Thymus (tissue), 11 donors: ENCODE measurements at regions not wholly inside any gene's neighbourhood (a gene's known extent, or its start where the extent isn't known, plus 50 kb on each side); places are given as distances from the start of the nearest gene placed in this dataset.

Experiments used
- DNase-seq, 9 donors: peaks; one replicate each; pipeline ENCODE4 v3.0.0-alpha.2; 2013; ENCODE audit warnings: low spot score in 9 of 9, low read depth in 6 of 9, missing footprints in 1 of 9
- H3K27ac ChIP-seq, 2 donors: one replicate each; pipeline ENCODE4 v1.5.1; 2013; ENCODE audit warnings: control low read depth in 1 of 2, low read depth in 1 of 2, low read length in 1 of 2, mild to moderate bottlenecking in 1 of 2, moderate library complexity in 1 of 2
- H3K27me3 ChIP-seq, 2 donors: one replicate each; pipeline ENCODE4 v1.5.1; 2013; ENCODE audit warnings: low read length in 1 of 2; ENCODE audit not compliant: control insufficient read depth in 2 of 2, insufficient read depth in 1 of 2
- H3K36me3 ChIP-seq, 2 donors: one replicate each; pipeline ENCODE4 v1.5.1; 2013; ENCODE audit warnings: low read length in 1 of 2, mild to moderate bottlenecking in 1 of 2, moderate library complexity in 1 of 2; ENCODE audit not compliant: control insufficient read depth in 2 of 2, insufficient read depth in 2 of 2
- H3K4me1 ChIP-seq, 2 donors: one replicate each; pipeline ENCODE4 v1.5.1; 2013; ENCODE audit warnings: low read length in 2 of 2; ENCODE audit not compliant: control insufficient read depth in 2 of 2, insufficient read depth in 2 of 2
- H3K4me3 ChIP-seq, 2 donors: one replicate each; pipeline ENCODE4 v1.5.1; 2013; ENCODE audit warnings: low read length in 2 of 2, control low read depth in 1 of 2, mild to moderate bottlenecking in 1 of 2
- H3K9me3 ChIP-seq, 2 donors: one replicate each; pipeline ENCODE4 v1.5.1; 2013; ENCODE audit warnings: low read length in 1 of 2, mild to moderate bottlenecking in 1 of 2; ENCODE audit not compliant: control insufficient read depth in 2 of 2, insufficient read depth in 1 of 2
- WGBS: extraction: QIAGEN DNeasy Blood & Tissue Kit; methylation state at CpG from one replicate; pipeline ENCODE4 v1.1.7; 2013; 5-methylcytosine and 5-hydroxymethylcytosine counted together
- donor health status: healthy.

DNA sequence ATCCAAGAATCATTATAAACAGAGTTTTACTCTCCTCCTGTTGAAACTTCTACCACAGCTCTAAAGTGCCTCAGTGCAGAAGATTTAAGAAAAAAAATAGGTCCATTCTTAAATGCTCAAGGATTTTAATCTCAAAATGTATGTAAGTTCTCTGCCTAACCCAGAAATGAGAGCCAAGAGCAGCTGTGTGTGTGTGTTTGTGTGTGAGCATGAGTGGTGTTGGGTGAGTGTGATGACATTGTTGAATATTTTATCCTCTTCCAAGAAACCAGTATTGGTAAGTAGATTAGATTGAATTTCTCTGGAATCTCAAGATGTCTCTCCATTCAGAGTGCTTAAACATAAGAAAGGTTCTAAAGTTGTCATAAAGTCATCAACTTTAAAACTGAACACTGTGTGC is 363.6 kb upstream of the NFE2L3 start:
- no peak overlapping the region for H3K27ac ChIP-seq
- H3K4me3 ChIP-seq: no peak overlapping the region
- no peaks in the 10 kb centered on the region for H3K27me3 ChIP-seq
- H3K36me3 ChIP-seq: no peaks in the 10 kb centered on the region
- DNase-seq: no peak
- H3K4me1 ChIP-seq: no peaks in the 10 kb centered on the region
- no peaks in the 10 kb centered on the region for H3K9me3 ChIP-seq

DNA sequence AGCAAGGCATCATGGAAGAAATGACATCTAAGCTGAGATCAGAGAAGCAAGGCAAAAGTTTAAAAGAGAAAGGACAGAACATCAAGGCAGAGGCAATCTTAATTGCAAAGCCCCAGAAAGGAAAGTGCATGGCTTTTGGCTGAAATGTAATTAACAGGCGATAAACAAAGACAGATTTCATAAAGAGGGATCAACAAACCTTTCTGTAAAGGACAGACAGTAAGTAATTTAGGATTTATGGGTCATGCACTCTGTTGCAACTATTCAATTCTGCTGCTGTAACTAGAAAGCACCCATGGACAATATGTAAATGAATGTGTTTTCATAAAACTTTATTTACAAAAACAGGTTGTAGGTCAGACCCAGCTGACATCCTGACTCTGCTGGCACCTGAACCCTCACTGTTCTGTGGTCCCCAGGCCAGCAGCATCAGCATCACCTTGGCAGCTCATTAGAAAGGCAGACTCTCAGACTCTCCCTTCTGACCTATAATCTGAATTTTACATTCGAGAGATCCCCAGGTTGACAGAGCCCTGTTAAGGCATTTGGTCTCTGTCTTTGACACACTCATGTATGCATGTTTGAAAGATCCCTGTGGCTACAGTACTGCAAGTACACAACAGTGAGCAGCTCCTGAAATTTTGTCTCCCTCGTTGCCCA is 362.9 kb upstream of the NFE2L3 start:
- WGBS: 98% methylated on average over 3 of the region's 3 CpGs
- no peak overlapping the region for H3K27ac ChIP-seq
- H3K27me3 ChIP-seq: no peaks in the 10 kb centered on the region
- H3K36me3 ChIP-seq: no peaks in the 10 kb centered on the region
- no peak overlapping the region for H3K4me3 ChIP-seq
- no peaks in the 10 kb centered on the region for H3K9me3 ChIP-seq
- H3K4me1 ChIP-seq: no peaks in the 10 kb centered on the region
- DNase-seq: no peak

GRCh38 chr7:25789701-25790640 is 362.0 kb upstream of the NFE2L3 start:
- Histone ChIP-seq H3K27me3 (no peaks in the 10 kb centered on the region), H3K36me3 (no peaks in the 10 kb centered on the region), H3K4me1 (no peaks in the 10 kb centered on the region), H3K27ac (no peak overlapping the region), H3K4me3 (no peak overlapping the region), H3K9me3 (no peaks in the 10 kb centered on the region)
- WGBS: 91% methylated on average over 13 of the region's 13 CpGs
- DNase-seq: no peak

DNA sequence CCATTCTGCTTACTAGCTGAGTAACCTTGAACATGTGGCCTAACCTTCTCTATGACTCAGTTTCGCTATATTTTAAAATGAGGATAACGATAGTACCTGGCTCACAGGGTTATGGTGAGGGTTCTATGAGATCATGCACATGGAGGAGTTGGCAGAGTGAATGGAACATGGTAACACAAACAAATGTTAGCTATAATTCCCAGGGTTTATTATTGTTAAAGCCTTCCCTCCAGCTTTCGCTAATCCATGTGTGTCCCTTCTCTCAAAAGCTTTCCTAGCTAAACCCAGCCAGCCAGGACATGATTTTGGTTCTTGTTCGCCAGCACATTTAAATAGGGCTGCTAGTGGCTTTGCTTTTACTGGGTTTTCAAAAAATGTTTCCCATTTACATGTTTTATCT is 361.0 kb upstream of the NFE2L3 start:
- Histone ChIP-seq H3K27me3 (no peaks in the 10 kb centered on the region), H3K36me3 (no peaks in the 10 kb centered on the region), H3K4me3 (no peak overlapping the region), H3K4me1 (no peaks in the 10 kb centered on the region), H3K27ac (no peak overlapping the region), H3K9me3 (no peaks in the 10 kb centered on the region)
- DNase-seq: no peak
- WGBS: 83% methylated on average over 4 of the region's 4 CpGs

GRCh38 chr7:25792586-25792985 is 359.4 kb upstream of the NFE2L3 start:
- H3K9me3 ChIP-seq: no peaks in the 10 kb centered on the region
- H3K27ac ChIP-seq: no peak overlapping the region
- DNase-seq: no peak
- H3K36me3 ChIP-seq: no peaks in the 10 kb centered on the region
- WGBS: 87% methylated on average over 8 of the region's 8 CpGs
- H3K27me3 ChIP-seq: no peaks in the 10 kb centered on the region
- H3K4me1 ChIP-seq: no peaks in the 10 kb centered on the region
- H3K4me3 ChIP-seq: no peak overlapping the region

DNA sequence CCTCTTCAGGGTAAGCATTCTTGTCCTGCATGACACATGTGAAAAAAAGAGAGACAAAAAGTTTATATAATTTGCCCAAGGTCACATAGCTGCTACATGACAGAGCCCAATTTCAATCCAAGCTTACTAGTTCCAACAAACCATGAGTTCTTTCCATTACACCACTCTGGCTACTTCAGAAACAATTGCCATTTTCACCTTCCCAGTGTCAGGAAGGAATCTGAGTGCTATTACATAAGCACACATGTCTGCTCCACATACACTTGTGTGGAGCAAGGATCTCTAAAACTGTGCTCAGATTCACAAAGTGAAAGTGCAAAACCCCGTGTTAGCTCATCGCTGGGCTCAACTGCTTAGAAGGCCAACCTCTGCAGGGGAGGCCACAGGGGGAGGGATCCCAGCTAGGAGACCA is 356.2 kb upstream of the NFE2L3 start:
- no peaks in the 10 kb centered on the region for H3K4me1 ChIP-seq
- DNase-seq: no peak
- no peaks in the 10 kb centered on the region for H3K27me3 ChIP-seq
- 96% methylated on average over 2 of the region's 2 CpGs for WGBS
- H3K9me3 ChIP-seq: no peaks in the 10 kb centered on the region
- H3K36me3 ChIP-seq: no peaks in the 10 kb centered on the region
- H3K4me3 ChIP-seq: no peak overlapping the region
- no peak overlapping the region for H3K27ac ChIP-seq

DNA sequence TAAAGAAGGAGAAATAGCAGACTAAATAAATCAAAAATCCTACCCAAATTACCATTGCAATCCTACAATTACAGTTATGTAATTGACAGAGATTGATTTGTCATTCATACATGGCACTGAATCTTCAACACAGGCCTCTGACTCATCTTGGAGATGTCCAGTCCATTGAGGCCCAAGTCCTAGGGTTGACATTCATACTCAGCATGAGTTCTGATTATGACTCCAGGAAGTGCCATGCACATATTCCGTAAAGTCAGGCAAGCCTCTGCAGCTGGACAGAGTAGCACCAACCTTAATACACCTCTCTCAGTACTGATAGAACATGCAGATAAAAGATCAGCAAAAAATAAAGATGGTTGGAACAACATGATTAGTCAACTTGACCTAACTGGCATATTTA is 353.7 kb upstream of the NFE2L3 start:
- DNase-seq: no peak
- Histone ChIP-seq H3K36me3 (no peaks in the 10 kb centered on the region), H3K27me3 (no peaks in the 10 kb centered on the region), H3K9me3 (no peaks in the 10 kb centered on the region), H3K4me1 (no peaks in the 10 kb centered on the region), H3K4me3 (no peak overlapping the region), H3K27ac (no peak overlapping the region)
- WGBS: 97% methylated on average over 1 of the region's 1 CpG

DNA sequence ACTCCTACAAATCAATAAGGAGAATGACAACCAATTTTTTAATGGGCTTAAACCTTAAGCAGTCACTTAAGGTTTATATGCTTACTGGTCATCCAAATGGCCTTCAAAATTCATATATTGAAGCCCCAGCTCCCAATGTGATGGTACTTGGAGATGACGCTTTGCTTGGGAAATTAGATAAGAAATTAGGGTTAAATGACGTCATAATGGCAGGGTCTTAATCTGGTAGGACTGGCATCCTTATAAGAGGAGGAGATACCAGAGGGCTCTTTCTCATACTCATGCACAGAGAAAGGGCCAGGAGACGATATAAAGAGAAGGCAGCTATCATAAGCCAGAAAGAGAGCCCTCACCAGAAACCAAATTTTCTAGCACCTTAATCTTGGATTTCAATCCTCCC is 350.8 kb upstream of the NFE2L3 start:
- no peak for DNase-seq
- H3K27ac ChIP-seq: no peak overlapping the region
- 96% methylated on average over 3 of the region's 3 CpGs for WGBS

DNA sequence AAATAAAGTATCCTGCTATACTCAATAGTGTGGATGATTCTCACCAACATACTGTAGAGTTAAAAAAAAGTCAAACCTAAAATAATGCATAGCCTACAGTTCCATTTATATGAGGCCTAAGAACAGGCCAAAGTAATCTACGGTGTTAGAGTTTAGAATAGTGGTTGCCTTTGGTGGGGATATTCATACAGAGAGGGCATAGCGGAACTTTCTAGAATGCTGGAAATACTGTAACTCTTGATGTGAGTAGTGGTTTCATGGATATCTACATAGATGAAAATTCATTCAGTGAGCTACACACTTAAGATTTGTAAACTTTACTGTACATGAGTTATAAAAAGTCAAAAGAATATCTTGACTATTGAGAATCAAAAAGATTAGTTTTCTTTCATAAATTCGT is 349.9 kb upstream of the NFE2L3 start:
- WGBS: 96% methylated on average over 3 of the region's 3 CpGs
- Histone ChIP-seq H3K27me3 (peaks cover 0 to 2% of the 10 kb centered on the region in 2 donors), H3K9me3 (no peaks in the 10 kb centered on the region), H3K4me3 (no peak overlapping the region), H3K4me1 (no peaks in the 10 kb centered on the region), H3K27ac (no peak overlapping the region), H3K36me3 (no peaks in the 10 kb centered on the region)
- no peak for DNase-seq

More for the DNA sequence above, 350.8 kb upstream of the NFE2L3 start:
- Histone ChIP-seq H3K4me3 (no peak overlapping the region), H3K9me3 (no peaks in the 10 kb centered on the region), H3K36me3 (no peaks in the 10 kb centered on the region), H3K4me1 (no peaks in the 10 kb centered on the region), H3K27me3 (no peaks in the 10 kb centered on the region)
